Fibroblast of the aortic adventitia (primary cell): ENCODE measurements at regions not wholly inside any gene's neighbourhood (a gene's known extent, or its start where the extent isn't known, plus 50 kb on each side); places are given as distances from the start of the nearest gene placed in this dataset.
"Not testable (repeated sequence)": the region's sequence is repeated elsewhere in the genome, so short reads cannot be mapped to it uniquely, and the experiment has no call there.

ENCODE experiments used
- DNase-seq: peaks from one replicate; pipeline ENCODE4 v3.0.0-alpha.2; 2010; ENCODE audit warnings: low read depth
- H3K4me3 ChIP-seq: 2 replicates; pipeline ENCODE4 v1.5.1; 2011; ENCODE audit warnings: low read depth, mild to moderate bottlenecking, control low read depth, low read length, moderate library complexity
- TF ChIP-seq, protein P1 (sequence below): IDR thresholded peaks from 2 replicates; pipeline ENCODE4 v1.5.1; 2011; ENCODE audit warnings: mild to moderate bottlenecking, low read length, control low read depth, inconsistent platforms; ENCODE audit not compliant: insufficient read depth

DNA sequence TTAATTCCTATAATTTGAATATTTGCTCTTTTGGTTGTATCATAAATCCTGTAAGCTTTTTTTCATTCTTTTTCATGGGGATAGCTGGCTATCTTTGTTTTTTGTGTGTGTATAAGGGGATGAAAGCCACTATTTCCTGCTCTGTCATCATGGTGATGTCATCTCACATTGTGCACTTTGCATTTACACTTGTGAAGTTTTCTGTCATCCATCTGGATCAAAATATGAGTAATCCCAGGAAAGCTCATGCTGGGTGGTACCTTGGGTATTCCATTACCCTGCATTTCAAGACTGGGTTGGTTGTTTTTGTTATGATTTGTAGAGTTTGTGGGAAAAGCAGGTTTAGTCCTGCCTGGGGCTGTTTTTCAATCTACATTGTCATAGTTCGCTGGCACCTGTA lies 77.8 kb upstream of the XIST start:
- TF ChIP-seq, protein P1, sequence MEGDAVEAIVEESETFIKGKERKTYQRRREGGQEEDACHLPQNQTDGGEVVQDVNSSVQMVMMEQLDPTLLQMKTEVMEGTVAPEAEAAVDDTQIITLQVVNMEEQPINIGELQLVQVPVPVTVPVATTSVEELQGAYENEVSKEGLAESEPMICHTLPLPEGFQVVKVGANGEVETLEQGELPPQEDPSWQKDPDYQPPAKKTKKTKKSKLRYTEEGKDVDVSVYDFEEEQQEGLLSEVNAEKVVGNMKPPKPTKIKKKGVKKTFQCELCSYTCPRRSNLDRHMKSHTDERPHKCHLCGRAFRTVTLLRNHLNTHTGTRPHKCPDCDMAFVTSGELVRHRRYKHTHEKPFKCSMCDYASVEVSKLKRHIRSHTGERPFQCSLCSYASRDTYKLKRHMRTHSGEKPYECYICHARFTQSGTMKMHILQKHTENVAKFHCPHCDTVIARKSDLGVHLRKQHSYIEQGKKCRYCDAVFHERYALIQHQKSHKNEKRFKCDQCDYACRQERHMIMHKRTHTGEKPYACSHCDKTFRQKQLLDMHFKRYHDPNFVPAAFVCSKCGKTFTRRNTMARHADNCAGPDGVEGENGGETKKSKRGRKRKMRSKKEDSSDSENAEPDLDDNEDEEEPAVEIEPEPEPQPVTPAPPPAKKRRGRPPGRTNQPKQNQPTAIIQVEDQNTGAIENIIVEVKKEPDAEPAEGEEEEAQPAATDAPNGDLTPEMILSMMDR: no peak
- no peak overlapping the region for H3K4me3 ChIP-seq
- DNase-seq: no peak

DNA sequence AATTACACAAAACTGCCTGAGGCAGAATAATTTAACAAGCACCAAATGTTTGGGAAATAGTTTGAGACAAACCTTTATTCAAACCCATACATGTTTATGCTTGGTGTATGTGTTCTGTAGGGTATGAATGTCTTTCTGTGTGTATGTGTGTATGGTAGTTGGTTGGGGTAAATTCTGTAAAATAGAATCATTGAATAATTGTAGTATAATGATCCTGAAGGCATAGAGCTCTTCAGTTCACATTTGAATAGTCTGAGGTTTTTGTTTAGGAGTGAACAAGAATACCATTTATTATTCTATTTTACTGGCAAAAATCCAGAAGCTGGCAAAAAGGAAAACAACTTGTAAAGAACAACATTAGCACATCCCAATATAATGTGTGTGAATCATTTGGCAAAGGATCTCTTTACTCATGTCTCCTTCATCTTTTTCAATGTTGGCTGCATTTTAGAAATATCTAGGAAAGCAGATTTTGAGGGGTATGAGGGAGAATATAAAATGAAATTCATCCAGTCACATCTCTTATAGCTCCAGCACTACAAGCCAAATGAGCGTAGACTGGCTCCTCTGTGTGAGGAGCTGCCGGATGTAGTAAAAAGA lies 70.4 kb upstream of the XIST start:
- TF ChIP-seq, protein P1: no peak
- peak; percentile 22 for DNase-seq
- no peak overlapping the region for H3K4me3 ChIP-seq

DNA sequence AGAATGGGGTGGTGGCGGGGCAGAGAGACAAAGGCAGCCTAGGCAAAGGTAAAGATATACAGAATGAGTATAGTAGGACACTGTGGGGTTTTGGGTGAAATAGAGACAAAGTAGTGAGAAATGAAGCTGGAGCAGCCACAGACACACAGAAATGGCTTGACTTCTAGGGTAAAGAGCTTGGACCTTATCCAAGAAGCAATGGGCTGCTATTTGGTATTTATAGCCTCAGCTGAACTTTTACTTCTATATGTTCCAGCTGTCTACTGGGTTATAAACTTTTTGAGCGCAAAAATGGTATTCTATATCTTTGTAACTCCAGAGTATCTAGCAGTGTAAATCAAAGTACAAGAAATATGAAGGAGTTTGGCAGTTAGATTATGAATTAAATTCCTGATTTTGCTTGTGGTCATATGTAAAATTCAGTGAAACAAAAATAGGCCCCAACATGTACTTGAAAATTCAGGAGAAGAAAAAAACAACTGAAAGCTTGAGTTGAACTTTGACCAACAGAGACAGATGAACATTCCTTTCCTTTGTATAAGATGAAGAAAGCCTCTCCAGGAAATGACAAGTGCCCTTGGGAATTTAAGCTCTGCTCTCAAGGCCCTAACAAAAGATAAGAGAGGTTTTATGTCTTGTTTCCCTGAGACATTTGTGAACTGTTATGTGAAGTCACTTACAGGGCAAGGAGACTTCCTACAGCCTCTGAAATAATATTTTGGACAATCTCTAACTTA lies 64.6 kb upstream of the XIST start:
- DNase-seq: peak; percentile 94
- TF ChIP-seq, protein P1: no peak
- no peak overlapping the region for H3K4me3 ChIP-seq

DNA sequence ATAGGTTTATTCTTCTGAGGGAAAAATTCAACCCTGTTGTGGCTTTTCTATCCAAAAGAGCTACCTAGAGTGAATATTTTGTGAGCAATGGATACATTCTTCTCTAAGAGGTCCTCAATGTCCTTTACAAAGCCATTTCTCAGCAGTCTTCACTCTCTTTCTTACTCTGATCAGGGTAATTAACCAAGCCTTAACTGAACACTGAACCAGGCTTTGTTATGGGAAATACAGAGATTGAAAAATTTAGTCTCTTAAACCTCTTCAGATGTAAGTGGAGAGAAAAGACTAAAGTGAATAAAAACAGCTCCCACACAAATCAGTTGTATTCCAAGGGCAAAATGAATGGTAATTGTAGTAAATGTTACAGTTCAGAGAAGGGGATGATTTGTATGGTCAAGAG lies 64.0 kb upstream of the XIST start:
- DNase-seq: no peak
- no peak overlapping the region for H3K4me3 ChIP-seq
- TF ChIP-seq, protein P1: no peak

DNA sequence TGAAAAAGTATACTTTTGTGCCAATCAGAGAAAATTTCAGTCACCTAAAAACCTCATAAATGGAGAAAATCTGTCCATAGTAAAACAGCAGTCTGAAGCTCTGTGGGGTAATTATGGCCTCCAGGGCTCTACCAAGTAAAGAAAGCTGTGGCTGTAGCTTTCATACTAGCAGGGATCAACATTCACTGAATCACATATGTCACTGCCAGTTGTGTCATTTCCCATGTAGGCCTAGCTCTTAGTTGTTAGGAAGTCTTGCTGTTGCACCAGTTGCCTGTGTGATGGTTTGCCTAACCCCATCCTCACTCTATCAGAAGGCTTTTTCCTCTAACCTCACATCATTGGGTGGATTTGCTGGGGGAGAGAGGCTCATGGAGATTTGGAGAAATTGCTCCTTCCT lies 62.3 kb upstream of the XIST start:
- DNase-seq, H3K4me3 ChIP-seq: not testable (repeated sequence)

DNA sequence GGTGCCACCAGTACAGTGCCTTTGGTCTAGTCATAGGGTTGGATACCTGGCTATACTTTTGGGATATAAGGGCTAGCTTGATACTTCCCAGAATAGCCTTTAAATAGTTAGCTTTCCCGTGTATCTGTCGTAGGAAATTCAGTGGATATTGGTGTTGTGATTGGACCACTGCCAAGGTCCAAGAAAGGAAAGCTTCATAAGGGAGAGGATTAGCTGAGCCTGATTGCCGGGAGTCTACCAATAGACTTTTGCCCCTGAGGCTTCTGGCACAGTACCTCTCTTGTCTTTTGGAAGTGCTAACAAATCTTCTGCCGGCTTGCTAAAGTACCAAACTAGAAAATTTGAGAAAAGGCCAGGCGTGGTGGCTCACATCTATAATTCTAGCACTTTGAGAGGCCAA lies 61.1 kb upstream of the XIST start:
- TF ChIP-seq, protein P1: no peak
- DNase-seq: peak; percentile 65
- H3K4me3 ChIP-seq: no peak overlapping the region

DNA sequence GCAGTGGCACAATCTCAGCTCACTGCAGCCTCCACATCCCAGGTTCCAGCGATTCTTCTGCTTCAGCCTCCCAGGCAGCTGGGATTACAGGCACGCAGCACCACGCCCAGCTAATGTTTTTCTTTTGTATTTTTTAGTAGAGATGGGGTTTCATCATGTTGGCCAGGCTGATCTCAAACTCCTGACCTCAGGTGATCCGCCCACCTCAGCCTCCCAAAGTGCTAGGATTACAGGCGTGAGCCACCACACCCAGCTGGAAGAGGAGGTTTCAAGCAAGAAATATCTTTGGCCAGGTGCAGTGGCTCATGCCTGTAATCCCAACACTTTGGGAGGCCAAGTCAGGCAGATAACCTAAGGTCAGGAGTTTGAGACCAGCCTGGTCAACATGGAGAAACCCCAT lies 59.4 kb upstream of the XIST start:
- DNase-seq, H3K4me3 ChIP-seq: not testable (repeated sequence)

DNA sequence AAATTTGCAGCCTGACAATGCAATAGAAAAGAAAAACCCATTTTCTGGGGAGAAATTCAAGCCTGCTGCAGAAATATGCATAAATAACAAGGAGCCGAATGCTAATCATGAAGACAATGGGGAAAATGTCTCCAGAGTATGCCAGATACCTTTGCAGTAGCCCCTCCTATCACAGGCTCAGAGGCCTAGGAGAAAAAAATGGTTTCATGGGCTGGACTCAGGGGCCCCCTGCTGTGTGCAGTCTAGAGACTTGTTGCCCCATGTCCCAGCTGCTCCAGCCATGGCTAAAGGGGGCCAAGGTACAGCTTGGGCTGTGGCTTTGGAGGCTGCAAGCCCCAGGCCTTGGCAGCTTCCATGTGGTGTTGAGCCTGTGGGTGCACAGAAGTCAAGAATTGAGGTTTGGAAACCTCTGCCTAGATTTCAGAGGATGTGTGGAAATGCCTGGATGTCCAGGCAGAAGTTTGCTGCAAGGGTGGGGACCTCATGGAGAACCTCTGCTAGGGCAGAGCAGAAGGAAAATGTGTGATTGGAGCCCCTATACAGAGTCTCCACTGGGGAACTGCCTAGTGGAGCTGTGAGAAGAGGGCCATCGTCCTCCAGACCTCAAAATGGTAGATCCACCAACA lies 53.3 kb upstream of the XIST start:
- not testable (repeated sequence) for H3K4me3 ChIP-seq, DNase-seq
